GDM1 (cell line): ENCODE measurements at regions not wholly inside any gene's neighbourhood (a gene's known extent, or its start where the extent isn't known, plus 50 kb on each side); places are given as distances from the start of the nearest gene placed in this dataset.

Source experiments
- DNase-seq: peaks from one replicate; lab custom pipeline; 2025; lab: John Stamatoyannopoulos, UW

- no peak for DNase-seq
These were observed 78.3 kb upstream of the RASGEF1B start for GRCh38 chr4:81549984-81550383.

GRCh38 chr4:81546777-81547176 is 75.1 kb upstream of the RASGEF1B start:
- DNase-seq, result no peak

GRCh38 chr4:81541161-81541945 is 69.6 kb upstream of the RASGEF1B start:
- DNase-seq, result no peak

- DNase-seq, result no peak
These were observed 67.2 kb upstream of the RASGEF1B start for GRCh38 chr4:81538716-81539427.

- no peak for DNase-seq
These were observed 59.7 kb upstream of the RASGEF1B start for GRCh38 chr4:81531410-81531809.

GRCh38 chr4:81528979-81529378 is 57.3 kb upstream of the RASGEF1B start:
- DNase-seq, result no peak

GRCh38 chr4:81528200-81528599 is 56.5 kb upstream of the RASGEF1B start:
- no peak for DNase-seq

- DNase-seq, result no peak
These were observed 56.0 kb upstream of the RASGEF1B start for GRCh38 chr4:81527709-81528108.

- no peak for DNase-seq
These were observed 55.4 kb upstream of the RASGEF1B start for GRCh38 chr4:81527115-81527514.

- DNase-seq, result no peak
These were observed 55.0 kb upstream of the RASGEF1B start for GRCh38 chr4:81526706-81527105.

GRCh38 chr4:81523672-81524327 is 52.1 kb upstream of the RASGEF1B start:
- DNase-seq, result no peak

GRCh38 chr4:81522711-81523110 is 51.0 kb upstream of the RASGEF1B start:
- DNase-seq, result no peak

GRCh38 chr4:81521708-81522107 is 50.0 kb upstream of the RASGEF1B start:
- no peak for DNase-seq
